NCI-H128 (cell line): ENCODE measurements at regions not wholly inside any gene's neighbourhood (a gene's known extent, or its start where the extent isn't known, plus 50 kb on each side); places are given as distances from the start of the nearest gene placed in this dataset.

Source experiments
- DNase-seq: peaks from one replicate; lab custom pipeline; 2025; ENCODE audit not compliant: unreplicated experiment; lab: John Stamatoyannopoulos, UW

DNA sequence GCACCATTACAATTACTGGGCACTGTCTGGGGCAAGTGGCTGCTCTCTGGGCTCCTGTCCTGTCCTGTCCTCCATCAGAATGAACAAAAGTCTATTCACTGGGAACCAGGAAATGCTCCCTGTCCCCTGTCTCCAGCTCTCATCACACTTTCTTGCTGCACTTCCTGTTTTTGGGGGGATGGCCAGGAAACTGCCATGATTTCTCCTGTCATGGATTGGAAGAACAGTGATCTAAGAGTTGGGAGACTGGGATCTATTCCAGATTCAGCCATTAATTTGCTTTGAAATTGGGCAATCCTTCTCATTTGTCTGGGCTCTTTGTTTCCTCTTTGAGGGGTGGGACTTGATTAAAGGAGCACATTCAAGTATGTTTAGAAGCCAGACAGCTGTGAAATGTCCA lies 61.4 kb upstream of the KIRREL3 start:
- DNase-seq = no peak

GRCh38 chr11:127059750-127060149 lies 59.2 kb upstream of the KIRREL3 start:
- DNase-seq = no peak

DNA sequence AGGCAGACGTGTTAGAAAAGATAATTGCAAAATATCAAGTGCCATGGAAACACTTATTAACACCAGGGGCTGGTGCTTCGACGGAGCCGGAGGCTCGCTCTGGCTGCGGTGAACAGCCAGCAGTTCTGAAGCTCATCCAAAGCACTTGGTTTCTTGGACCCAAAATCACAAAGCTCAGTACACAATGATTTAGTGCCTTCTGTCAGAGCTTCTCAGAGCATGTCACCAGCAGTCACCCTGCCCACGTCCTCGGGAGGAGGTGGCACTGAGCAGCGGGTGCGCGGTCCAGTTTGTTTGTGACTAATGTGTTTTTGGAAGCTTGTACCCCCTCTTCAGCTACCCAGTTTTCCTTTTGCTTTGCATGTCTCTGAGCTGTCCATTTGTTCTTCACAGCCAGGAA lies 58.7 kb upstream of the KIRREL3 start:
- no peak for DNase-seq

GRCh38 chr11:127058524-127058923 lies 58.0 kb upstream of the KIRREL3 start:
- no peak for DNase-seq

GRCh38 chr11:127057126-127057525 lies 56.6 kb upstream of the KIRREL3 start:
- DNase-seq = no peak

DNA sequence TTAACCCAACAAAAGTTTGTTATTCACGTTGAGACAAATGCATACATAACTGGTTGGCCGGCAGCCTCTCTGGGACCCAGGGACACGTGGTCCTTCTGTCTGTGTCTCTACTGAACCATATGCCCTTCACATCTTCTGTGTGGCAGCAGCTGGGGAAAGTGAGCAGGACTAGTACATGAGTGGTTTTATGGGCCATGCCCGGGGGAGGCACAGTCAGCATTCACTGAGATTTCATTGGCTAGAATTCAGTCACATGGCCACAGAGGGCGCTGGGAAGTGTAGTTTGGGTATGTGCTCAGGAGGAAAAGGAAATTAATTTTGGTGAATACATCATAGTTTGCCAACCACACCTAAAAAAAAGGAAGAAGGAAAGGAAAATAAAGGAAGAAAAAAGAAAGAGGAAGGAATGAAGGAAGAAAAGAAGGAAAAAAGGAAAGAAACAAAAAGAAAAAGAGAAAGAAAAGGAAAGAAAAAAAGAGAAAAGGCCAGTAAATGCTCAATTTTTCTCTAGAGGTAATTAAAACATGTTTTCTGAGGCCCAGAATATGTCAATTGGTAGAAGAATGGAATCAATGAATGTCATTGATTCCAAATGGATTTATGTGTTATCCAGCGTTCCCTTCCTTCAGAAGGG lies 55.9 kb upstream of the KIRREL3 start:
- no peak for DNase-seq

GRCh38 chr11:127055236-127055635 lies 54.7 kb upstream of the KIRREL3 start:
- no peak for DNase-seq

GRCh38 chr11:127054153-127054552 lies 53.6 kb upstream of the KIRREL3 start:
- no peak for DNase-seq

- no peak for DNase-seq
These were observed 51.8 kb upstream of the KIRREL3 start for GRCh38 chr11:127052404-127052803.
